Muscle layer of duodenum (tissue), 2 donors: ENCODE measurements at regions not wholly inside any gene's neighbourhood (a gene's known extent, or its start where the extent isn't known, plus 50 kb on each side); places are given as distances from the start of the nearest gene placed in this dataset.

ENCODE experiments used
- H3K27ac ChIP-seq: one replicate; pipeline ENCODE4 v1.7.0; 2013; ENCODE audit warnings: mild to moderate bottlenecking, low read length
- H3K27me3 ChIP-seq: one replicate; pipeline ENCODE4 v1.7.0; 2013; ENCODE audit warnings: low read depth, mild to moderate bottlenecking, control low read depth, low read length
- H3K36me3 ChIP-seq, 2 donors: one replicate each; pipeline ENCODE4 v1.7.0; 2013; ENCODE audit warnings: low read length in 2 of 2, control low read depth in 1 of 2, mild to moderate bottlenecking in 1 of 2; ENCODE audit not compliant: insufficient read depth in 2 of 2, control insufficient read depth in 1 of 2
- H3K4me1 ChIP-seq, 2 donors: one replicate each; pipeline ENCODE4 v1.7.0; 2013; ENCODE audit warnings: low read length in 2 of 2, mild to moderate bottlenecking in 2 of 2, control low read depth in 1 of 2, moderate library complexity in 1 of 2; ENCODE audit not compliant: insufficient read depth in 2 of 2, control insufficient read depth in 1 of 2
- H3K4me3 ChIP-seq, 2 donors: one replicate each; pipeline ENCODE4 v1.7.0; 2013; ENCODE audit warnings: low read length in 2 of 2, low read depth in 1 of 2, mild to moderate bottlenecking in 1 of 2
- H3K9me3 ChIP-seq, 2 donors: one replicate each; pipeline ENCODE4 v1.7.0; 2013; ENCODE audit warnings: low read length in 2 of 2, control low read depth in 1 of 2, mild to moderate bottlenecking in 1 of 2; ENCODE audit not compliant: control insufficient read depth in 1 of 2
- donor health status: healthy.

DNA sequence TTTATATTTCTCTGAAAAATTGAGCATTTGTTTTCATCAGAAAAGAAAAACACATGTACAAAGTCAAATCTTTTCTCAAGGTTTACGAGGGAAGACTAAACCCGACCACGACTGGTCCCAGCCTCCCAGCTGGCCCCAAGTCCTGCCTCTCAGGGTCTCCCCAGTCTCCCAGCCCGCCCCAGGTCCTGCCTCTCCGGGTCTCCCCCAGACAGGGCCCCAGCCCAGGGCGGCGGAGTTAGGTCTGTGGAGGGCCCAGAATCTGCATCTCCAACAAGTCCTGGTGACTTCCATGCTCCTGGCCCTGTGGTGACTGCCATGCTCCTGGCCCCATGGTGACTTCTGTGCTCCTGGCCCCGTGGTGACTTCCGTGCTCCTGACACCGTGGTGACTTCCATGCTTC is 359.9 kb downstream of the IRX2 start:
- Histone ChIP-seq H3K9me3 (no peaks in the 10 kb centered on the region), H3K4me3 (no peak overlapping the region), H3K4me1 (no peaks in the 10 kb centered on the region), H3K36me3 (no peaks in the 10 kb centered on the region), H3K27ac (no peak overlapping the region), H3K27me3 (no peaks in the 10 kb centered on the region)

DNA sequence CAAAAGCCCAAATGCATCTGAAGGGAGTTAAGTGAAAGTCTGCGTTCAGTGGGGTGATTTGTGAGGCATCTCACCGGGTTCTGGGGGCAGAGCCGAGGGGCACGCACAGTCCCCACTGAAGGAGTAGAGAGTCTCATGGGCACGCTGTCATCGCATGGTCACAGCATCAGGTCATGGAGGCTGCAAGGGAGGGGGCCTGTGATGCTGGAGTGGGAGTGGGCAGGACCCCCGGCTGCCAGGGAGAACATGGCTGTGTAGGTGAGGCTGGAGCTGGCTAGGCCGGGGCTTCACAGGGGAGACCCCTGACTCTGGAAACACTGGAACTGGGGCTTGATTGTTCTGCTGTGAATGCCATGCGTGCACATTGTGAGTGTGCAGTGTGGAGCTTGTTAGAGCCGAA is 360.5 kb downstream of the IRX2 start:
- H3K4me1 ChIP-seq = no peaks in the 10 kb centered on the region

DNA sequence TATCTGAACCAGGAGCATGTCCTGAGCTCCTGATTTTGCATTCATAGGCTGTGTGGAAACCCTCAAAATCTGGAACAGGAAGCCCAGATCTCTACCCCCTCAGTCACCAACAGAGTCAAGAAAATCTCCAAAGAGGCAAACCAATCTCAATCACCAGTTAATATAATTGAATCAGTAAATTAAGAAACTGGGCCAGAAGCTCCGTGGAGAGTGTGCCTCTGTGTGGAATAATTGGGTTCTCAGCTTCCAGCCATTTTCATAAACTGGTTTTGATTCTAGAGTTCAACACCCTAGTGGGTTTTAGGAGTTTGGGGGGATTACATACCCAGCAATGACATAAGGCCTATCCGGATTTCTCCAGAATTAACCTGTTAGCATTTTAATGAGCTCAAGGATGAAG is 362.9 kb downstream of the IRX2 start:
- no peaks in the 10 kb centered on the region for H3K36me3 ChIP-seq

More for the DNA sequence above, 360.5 kb downstream of the IRX2 start:
- Histone ChIP-seq H3K9me3 (no peaks in the 10 kb centered on the region), H3K4me3 (no peak overlapping the region), H3K27me3 (no peaks in the 10 kb centered on the region), H3K27ac (no peak overlapping the region), H3K36me3 (no peaks in the 10 kb centered on the region)

DNA sequence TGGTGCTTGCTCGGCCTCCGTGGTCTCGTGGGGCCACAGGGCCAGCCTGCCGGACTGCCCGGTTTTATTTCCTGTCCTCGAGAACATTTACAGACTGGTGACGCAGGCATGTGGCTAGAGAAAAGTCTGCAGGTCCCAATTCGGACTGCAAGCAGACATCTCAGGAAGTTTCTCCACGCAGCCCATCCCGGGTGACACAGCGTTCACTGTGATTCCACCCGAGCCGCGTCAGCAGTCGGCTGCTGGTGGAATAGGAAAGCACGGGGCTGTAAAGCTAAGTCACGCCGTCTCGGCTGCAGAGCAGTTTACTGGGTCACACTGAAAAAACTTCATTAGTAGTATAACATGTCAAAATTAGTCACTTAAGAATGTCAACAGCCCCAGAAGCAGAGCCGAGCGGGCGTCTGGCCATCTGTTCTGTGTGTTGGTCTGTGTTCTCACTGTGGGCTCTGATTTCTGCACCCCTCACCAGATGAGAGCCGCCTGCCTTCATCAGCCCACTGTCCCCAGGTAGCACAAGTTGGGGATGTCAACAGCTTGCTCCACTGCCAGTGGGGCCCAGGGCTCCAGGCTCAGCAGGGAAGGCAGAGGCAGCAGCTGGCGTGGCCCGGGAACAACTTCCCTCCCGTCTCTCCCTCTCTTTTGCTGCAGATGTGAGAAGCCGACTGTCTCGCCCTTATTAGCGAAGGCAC is 363.7 kb downstream of the IRX2 start:
- Histone ChIP-seq H3K9me3 (no peaks in the 10 kb centered on the region), H3K4me3 (peak overlapping the region; percentile 2 to 40), H3K27ac (no peak overlapping the region), H3K36me3 (no peaks in the 10 kb centered on the region), H3K4me1 (no peaks in the 10 kb centered on the region), H3K27me3 (no peaks in the 10 kb centered on the region)

More for the DNA sequence above, 362.9 kb downstream of the IRX2 start:
- Histone ChIP-seq H3K27ac (no peak overlapping the region), H3K9me3 (no peaks in the 10 kb centered on the region), H3K4me3 (peak overlapping the region; percentile 2 to 40), H3K27me3 (no peaks in the 10 kb centered on the region), H3K4me1 (no peaks in the 10 kb centered on the region)

DNA sequence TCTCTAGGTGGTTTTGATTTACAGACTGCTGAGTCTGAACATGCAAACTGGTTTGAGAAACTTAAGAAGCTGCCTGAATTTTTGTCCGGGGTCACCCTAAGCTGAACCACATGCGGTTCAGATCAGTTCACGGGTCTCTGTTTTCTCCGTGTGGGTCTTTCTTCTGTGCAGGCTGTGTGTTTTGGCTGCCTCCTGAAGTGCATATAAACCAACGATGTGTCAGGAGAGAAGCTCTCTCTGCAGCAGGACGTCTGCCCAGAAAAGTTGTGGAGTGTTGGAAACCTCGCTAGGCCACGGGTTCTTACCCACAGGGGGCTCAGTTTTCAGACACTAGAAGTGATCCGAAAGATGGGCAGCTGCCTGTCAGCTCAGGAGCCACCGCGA is 364.2 kb downstream of the IRX2 start:
- H3K4me3 ChIP-seq = no peak overlapping the region
- H3K27me3 ChIP-seq = no peaks in the 10 kb centered on the region
- no peak overlapping the region for H3K27ac ChIP-seq
- no peaks in the 10 kb centered on the region for H3K4me1 ChIP-seq
- no peaks in the 10 kb centered on the region for H3K9me3 ChIP-seq
- no peaks in the 10 kb centered on the region for H3K36me3 ChIP-seq

DNA sequence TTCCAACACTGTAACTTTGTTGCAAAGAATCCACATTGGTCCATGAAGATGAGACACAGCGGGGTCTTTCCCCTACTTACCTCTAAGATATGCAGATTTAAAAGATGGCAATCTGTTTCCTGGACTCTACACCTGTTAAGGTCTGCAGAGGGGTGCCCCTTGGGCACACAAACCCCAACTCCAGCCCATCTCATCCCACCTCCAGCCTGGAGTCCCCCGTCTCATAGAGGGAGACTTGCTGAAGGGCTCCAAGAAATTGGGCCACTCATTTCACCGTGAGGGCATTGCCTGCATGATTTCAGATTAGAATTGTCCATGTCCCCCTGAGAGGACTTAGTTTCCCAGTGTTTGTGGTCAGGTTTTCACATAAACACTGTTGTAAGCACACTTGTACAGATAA is 365.7 kb downstream of the IRX2 start:
- H3K27ac ChIP-seq = no peak overlapping the region
- H3K27me3 ChIP-seq = no peaks in the 10 kb centered on the region
- no peaks in the 10 kb centered on the region for H3K36me3 ChIP-seq

DNA sequence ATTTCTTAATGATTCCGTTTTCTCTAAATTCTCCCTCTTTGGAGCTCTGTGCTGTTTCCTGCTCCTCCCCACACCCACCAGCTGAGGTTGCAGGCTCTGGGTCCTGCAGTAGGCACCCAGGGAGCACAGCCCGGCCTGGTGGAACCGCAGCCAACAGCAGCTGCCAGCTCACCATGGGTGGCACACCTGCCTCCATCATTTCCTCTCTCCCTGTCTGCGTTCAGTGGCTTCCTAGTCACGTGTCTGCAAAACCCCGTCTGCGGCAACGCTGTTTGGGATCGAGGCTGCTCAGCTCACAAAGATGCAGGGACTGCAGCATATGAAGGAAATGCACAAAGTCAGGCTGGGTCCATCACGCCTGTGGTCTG is 367.8 kb downstream of the IRX2 start:
- Histone ChIP-seq H3K36me3 (no peaks in the 10 kb centered on the region), H3K4me1 (no peaks in the 10 kb centered on the region), H3K4me3 (no peak overlapping the region), H3K27ac (no peak overlapping the region), H3K9me3 (peaks cover 0 to 3% of the 10 kb centered on the region in 2 donors), H3K27me3 (no peaks in the 10 kb centered on the region)

More for the DNA sequence above, 365.7 kb downstream of the IRX2 start:
- Histone ChIP-seq H3K9me3 (no peaks in the 10 kb centered on the region), H3K4me3 (no peak overlapping the region), H3K4me1 (no peaks in the 10 kb centered on the region)

- H3K27ac ChIP-seq = no peak overlapping the region
- no peaks in the 10 kb centered on the region for H3K4me1 ChIP-seq
- peaks cover 0 to 3% of the 10 kb centered on the region in 2 donors for H3K9me3 ChIP-seq
- no peak overlapping the region for H3K4me3 ChIP-seq
- no peaks in the 10 kb centered on the region for H3K27me3 ChIP-seq
- no peaks in the 10 kb centered on the region for H3K36me3 ChIP-seq
These were observed 368.4 kb downstream of the IRX2 start for GRCh38 chr5:2382776-2383697.

GRCh38 chr5:2381861-2382260 is 369.6 kb downstream of the IRX2 start:
- Histone ChIP-seq H3K36me3 (no peaks in the 10 kb centered on the region), H3K4me1 (no peaks in the 10 kb centered on the region), H3K4me3 (no peak overlapping the region), H3K27ac (no peak overlapping the region), H3K27me3 (no peaks in the 10 kb centered on the region), H3K9me3 (peaks cover 0 to 3% of the 10 kb centered on the region in 2 donors)

- no peaks in the 10 kb centered on the region for H3K4me1 ChIP-seq
- no peak overlapping the region for H3K4me3 ChIP-seq
- peaks cover 0 to 3% of the 10 kb centered on the region in 2 donors for H3K9me3 ChIP-seq
- no peak overlapping the region for H3K27ac ChIP-seq
- H3K27me3 ChIP-seq = no peaks in the 10 kb centered on the region
- H3K36me3 ChIP-seq = no peaks in the 10 kb centered on the region
These were observed 370.4 kb downstream of the IRX2 start for GRCh38 chr5:2381070-2381469.

DNA sequence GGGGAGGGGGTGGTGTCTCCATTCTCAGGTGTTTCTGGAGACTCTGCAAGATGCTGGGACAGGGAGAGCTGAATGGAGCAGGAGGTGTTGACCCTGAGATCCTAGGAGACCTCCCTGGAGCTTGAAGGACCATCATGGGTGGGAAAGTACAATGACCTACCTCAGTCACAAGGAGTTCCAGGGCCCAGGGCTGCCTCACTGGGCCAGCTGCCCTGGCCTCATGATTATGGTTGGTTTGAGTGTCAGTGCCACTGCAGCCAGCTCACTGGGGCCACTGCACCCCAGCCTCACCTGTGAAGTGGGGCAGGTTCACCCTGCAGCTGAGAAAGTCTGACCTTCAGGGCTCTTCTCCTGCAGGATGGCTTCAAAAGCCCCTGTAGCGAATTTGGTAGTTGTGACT is 372.5 kb downstream of the IRX2 start:
- no peaks in the 10 kb centered on the region for H3K27me3 ChIP-seq
- H3K27ac ChIP-seq = no peak overlapping the region
- no peaks in the 10 kb centered on the region for H3K4me1 ChIP-seq
- H3K9me3 ChIP-seq = peaks cover 0 to 3% of the 10 kb centered on the region in 2 donors
- no peaks in the 10 kb centered on the region for H3K36me3 ChIP-seq
- no peak overlapping the region for H3K4me3 ChIP-seq
